Activated CD8-positive, alpha-beta memory T cell treated with anti-CD3 and anti-CD28 coated beads, Interleukin-2, amount 50 U/mL, for 24 hours (primary cell): ENCODE measurements at regions not wholly inside any gene's neighbourhood (a gene's known extent, or its start where the extent isn't known, plus 50 kb on each side); places are given as distances from the start of the nearest gene placed in this dataset.
"Not testable (repeated sequence)": the region's sequence is repeated elsewhere in the genome, so short reads cannot be mapped to it uniquely, and the experiment has no call there.

Source experiments
- DNase-seq: peaks from one replicate; pipeline ENCODE4 v3.0.0-alpha.2; 2020; ENCODE audit errors: extremely low read depth

DNA sequence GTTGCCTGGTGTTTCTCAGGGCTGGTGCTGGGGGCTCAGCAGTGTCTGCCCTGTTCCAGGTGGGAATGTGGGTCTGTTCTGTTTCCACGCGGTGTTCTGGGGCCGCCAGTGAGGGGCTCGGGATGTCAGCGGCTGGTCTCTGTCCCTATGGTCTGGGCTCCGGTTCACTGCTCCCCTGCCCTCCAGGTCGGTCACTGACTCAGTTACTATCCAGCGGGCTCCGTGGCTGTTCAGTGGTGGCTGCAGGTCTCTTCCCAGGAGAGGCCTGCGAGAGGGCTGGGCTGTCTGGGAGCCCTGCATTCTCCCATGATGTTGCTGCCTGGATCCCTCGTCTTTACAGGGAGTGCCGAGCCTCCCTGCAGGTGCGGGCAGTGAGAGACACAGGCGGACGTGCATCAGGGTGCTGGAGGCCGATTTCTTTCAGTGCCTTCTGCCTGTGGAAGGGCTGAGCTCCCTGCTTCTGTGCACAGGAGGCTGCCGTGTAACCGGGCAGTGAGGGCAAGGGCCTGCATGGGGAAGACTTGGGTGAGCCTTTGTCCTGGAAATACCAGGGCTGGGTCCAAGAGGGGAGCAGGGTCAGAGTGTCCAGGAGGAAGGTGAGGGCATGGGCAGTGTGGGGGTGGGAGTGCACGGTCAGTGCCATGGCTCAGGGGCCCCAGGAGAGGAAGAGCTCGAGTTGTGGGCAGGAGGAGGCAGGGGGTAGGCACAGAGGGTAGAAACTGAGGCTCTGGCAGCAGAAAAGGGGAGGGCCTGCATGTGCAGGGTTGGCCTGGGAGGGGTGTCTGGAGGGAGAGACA lies 391.0 kb downstream of the TMEM121 start:
- DNase-seq = not testable (repeated sequence)

DNA sequence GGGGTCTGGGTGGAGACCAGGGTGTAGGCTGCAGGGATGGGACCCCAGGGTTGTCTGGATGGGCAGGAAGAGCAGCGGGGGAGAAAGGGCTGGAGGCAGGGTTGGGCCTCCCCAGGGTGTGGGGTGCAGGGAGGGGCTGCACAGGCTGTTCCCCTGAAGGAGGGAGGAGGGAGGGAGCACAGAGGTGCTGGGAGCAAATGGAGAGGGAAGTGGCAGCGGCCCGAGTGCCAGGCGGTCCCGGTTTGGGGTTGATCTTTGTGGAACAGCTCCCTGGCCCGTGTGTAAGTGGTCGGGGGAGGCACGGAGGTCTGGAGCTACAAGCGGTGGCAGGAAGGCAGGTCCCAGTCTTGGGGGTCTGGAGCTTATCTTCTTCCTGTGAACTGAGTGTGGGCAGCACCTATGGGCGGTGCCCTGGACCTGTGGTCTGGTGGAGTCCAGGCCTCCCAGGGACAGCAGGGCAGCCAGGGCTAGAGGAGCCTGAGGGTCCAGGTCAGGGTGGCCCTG lies 391.6 kb downstream of the TMEM121 start:
- no peak for DNase-seq

GRCh38 chr14:105918496-105919262 lies 392.3 kb downstream of the TMEM121 start:
- DNase-seq = no peak

GRCh38 chr14:105919458-105920150 lies 393.2 kb downstream of the TMEM121 start:
- DNase-seq = no peak

GRCh38 chr14:105920151-105920700 lies 393.8 kb downstream of the TMEM121 start:
- DNase-seq = not testable (repeated sequence)

GRCh38 chr14:105920803-105921755 lies 394.7 kb downstream of the TMEM121 start:
- DNase-seq = not testable (repeated sequence)

DNA sequence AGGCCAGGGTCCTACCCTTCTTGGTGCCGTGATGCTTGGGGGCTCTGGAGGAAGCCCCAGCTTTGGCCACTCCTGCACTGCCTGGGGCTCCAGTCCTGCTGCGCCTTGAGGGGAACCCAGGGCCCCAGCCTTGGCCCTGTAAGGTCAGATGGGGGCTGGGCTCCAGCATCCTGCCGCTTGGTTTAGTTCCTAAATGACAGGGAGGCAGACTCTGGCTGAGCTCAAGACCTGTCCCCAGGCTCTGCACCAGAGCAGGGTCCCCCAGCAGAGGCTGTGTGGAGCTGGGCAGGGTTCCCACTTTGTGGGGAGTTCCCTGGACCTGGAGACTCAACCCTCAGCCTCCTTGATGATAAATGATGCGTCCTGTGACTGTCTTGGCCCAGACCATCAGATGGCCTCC lies 395.4 kb downstream of the TMEM121 start:
- DNase-seq = not testable (repeated sequence)

DNA sequence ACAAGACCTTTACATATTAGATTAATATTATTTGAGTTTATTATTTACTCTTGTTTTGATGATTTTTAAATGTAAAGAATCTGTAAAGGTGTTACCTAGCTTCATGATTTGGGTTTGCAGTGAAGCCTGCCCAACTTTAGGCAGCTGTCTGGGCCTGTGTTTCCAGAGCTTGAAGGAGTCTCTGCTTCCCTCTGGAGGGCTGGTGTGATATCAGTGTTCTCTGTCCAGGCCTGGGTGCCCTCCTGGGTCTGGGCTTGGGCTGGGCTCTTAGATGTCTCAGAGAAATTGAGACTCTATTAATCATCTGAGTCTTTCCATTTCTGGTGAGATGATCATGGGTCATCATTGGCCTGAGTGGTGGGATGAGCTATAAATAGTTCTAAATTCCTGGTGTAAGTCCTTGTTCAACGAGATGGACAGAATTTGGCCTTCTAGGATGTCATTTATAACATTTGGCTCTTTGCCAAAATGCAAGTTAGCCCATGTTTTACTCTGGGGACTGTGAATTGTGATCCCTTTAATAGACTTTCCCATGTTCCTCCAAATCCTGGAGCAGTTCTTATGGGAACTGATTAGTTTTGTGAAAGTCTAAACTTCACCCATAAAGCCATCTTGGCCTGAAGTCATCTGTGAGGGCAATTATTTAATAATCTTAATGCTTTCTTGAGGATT lies 397.3 kb downstream of the TMEM121 start:
- not testable (repeated sequence) for DNase-seq

GRCh38 chr14:105924951-105925591 lies 398.7 kb downstream of the TMEM121 start:
- no peak for DNase-seq

GRCh38 chr14:105925615-105926372 lies 399.4 kb downstream of the TMEM121 start:
- no peak for DNase-seq

DNA sequence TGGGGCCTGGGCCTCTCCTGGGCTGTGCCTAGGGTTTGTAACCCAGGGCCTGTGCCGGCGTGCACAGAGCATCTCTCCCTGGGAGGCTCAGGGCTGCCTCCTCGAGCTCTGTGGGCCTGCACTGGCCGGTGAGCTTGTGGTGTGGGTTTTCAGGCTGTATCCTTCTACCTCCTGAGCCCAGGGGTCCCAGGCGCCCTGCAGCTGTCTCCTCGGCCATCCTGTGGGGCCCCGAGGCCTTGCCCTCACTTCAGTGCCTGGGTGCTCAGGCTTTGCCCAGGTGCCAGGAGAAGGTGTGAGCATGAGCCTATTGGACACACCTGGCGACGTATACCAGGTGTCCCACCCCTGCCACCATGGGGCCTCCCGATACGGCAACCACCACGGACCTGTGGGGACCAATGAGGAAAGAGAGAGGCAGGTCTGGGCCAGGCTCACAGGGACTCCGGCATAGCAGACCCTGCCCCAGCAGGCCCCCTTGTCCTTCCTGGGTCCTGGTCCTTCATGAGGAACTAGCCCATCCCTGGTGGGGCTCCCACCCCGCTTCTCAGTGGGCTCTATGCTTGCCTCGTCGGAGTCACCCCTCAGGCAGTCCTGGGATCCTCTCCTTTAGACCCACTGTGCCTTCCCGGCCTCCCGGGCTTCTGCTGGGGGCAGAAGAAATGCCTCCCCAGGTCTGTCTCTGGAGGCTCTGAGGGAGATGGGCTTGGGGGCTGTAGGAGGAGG lies 400.2 kb downstream of the TMEM121 start:
- DNase-seq = no peak

GRCh38 chr14:105927096-105928060 lies 401.0 kb downstream of the TMEM121 start:
- DNase-seq = no peak

DNA sequence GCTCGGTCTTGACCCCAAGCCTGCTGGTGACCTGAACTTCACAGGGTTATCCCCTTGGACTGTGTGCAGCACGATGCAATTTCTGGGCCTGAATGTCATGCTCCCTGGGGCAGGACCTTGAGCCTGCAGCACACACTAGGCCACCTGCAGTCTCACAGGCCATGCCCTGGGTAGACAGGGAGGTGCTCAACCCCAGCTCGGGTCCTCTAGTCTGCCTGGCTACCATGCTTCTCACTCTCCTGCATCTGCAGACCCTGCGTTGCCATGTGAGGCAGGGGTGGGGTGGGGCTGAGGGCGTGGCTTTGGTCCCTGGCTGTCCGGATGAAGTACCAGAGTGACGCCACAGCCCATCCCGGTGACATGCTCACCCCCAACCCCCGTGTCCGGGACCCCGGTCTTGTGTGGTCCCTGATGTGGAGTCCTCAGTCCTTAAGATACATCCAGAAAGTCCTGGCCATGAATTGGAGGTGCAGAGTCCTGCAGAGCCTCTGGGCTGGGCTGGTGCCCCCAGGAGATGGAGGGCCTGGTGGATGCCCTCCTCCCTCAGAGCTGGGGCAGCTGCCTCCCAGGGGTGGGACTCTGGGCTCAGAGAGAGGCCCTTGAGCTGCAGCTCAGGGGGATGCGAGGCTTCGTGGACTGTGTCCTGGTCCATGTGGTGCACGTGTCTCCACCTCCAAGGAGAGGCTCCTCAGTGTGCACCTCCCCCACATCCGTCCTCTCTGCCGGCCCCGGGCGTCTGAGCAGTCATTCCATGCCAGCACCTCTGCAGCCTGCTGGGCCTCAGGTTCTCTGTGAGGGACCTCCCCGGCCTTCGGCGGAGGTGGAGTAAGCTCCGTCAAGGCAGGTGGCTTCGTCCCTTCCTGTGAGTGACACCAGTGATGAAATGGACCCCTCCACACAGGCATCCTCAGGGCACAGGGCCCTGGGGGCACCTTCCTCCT lies 402.1 kb downstream of the TMEM121 start:
- DNase-seq = not testable (repeated sequence)

DNA sequence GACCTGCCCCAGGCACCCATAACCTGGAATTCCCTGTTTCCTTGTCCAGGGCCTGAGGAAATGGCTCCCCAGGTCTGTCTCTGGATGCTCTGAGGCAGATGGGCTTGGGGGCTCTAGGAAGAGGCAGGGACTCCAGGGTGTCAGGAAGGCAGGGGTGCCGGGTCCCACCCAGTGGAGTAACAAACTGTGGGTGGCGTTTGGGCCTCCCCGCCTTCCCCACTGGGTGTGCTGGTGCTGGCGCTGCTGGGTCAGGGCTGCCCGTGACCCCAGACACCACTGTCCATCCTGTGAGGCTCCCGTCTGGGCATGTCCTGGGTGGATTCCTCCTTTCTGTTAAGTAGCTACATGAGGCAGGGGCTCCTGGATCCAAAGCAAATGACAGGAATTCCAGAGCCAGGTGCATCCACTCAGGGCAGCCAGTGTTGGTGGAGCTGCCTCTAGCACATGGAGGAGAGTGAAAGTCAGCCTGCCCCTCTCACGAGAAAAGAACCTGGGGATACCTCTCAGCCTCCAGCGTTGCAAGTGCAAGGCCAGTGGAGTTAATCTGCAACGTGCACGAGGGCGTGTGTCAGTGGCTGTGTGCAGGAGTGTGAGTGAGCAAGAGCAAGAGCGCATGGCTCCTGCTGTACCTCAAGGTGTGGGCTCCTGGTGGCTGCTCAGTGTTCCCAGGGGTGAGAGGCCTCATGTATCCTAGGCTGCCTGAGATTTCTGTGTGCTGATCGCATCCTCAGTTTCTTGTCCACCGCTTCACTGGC lies 403.1 kb downstream of the TMEM121 start:
- no peak for DNase-seq

GRCh38 chr14:105930572-105930971 lies 404.2 kb downstream of the TMEM121 start:
- DNase-seq = no peak
